HG03025 (cell line): ENCODE measurements at regions not wholly inside any gene's neighbourhood (a gene's known extent, or its start where the extent isn't known, plus 50 kb on each side); places are given as distances from the start of the nearest gene placed in this dataset.
"Not testable (repeated sequence)": the region's sequence is repeated elsewhere in the genome, so short reads cannot be mapped to it uniquely, and the experiment has no call there.

ENCODE experiments used
- ATAC-seq: cut with Tn5 transposase; IDR thresholded peaks from one replicate; pipeline ENCODE4 v1.9.1; 2021; ENCODE audit warnings: mild to moderate bottlenecking, moderate library complexity; ENCODE audit not compliant: unreplicated experiment, low FRiP score

DNA sequence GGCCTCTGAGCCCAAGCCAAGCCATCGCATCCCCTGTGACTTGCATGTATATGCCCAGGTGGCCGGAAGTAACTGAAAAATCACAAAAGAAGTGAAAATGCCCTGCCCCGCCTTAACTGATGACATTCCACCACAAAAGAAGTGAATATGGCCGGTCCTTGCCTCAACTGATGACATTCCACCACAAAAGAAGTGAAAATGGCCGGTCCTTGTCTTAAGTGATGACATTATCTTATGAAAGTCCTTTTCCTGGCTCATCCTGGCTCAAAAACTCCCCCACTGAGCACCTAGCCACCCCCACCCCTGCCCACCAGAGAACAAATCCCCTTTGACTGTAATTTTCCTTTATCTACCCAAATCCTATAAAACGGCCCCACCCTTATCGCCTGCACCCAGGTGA is 712.7 kb upstream of the PABPC4L start:
- ATAC-seq: not testable (repeated sequence)

DNA sequence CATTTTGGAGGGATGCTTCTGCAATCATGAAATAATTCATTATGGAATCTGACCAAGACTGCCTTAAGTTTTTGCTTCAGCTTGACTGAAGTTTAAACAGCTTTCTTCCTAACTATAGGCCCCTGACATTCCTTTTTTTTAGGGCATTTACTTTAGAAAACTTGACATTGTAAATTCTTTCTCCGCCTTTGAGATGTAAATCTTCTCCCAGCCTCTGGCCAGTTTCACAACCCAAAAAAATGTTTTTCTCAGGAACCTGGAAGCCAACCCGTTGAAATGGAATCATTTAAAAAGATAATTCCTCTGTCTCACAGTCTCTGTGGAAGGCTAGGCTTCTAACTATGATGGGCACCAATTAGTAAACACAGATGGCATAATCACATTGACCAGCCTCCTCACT is 710.4 kb upstream of the PABPC4L start:
- ATAC-seq: no peak

DNA sequence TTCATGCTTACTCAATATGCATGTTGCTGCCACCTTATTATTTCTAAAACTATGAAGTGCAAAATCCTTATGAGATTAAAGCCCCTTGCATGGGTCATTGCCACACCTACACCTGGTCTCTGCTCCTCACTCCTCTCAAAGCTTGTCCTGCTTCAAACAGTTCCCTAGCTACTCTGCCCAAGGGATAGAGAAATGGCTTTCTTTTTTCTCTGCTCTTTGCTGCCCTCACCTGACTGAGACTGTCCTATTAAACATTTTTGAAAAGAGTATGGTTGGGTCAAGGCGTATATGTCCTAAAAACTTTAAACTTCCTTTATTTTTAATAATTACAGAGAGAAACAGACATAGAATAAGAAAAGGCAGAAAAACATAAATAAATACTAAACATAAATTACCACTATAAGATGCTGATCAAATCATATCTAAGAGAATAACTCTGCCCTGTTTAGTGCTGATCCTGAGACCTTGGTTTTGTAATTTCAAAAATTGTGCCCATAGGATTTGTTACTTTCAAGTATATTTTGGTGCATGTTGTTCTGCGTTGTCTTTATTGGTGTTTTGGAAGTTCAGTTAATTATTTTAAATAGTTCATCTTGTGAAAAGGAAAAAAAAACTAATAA is 704.9 kb upstream of the PABPC4L start:
- ATAC-seq: no peak

DNA sequence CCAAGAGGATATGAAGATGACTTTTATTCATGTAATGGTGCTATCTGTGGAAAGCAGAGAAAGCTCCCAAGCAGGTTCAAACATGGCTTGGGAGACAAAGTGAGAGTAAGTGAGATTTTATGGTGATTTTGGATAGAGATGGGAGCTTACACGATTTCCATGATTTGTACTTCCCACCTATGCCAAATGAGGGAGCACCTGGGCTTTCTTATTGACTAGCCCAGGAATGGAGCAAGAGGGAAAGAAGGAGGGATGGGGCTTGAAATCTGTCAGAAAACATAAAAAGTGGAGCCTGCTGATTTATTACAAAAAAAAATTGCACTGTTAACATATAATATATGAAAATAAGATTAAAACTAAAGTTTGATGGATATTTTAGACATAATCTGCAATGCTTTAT is 703.5 kb upstream of the PABPC4L start:
- no peak for ATAC-seq

DNA sequence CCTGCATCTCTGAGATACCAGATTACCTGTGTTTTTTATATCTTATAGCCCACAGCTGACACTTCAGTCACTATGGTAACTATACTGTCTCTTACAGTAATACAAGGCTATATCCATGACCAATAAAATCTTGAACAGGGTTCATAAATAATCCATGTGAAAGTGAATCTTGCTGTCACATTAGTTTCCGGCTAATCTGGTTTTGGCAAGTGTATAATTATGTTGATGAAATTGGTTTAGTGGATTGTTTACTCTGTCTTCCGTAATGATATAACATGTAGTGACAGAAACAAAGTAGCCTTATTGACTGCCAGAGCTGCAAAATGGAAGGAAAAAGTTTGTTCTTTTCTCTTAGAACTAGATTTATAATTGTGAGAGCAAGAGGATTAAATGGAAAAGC is 686.6 kb upstream of the PABPC4L start:
- ATAC-seq: no peak

DNA sequence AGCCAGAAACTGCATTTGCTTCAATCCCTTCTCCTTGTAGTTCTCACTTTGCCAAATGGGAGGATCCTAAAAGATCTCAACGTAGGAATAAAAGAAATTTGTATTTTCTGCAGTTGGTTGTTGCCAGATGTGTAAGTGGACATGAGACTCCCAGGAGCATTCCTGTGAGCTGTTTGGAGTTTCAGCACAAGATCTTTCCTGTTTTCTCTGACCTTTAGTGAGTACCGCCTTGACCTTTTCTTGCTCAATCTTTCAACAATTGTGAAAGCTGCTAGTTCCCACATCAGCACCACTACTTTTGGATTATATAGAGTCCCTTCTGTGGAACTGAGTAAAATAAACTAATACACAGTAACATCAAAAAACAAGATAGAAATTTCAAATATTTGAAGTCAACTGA is 683.8 kb upstream of the PABPC4L start:
- no peak for ATAC-seq

DNA sequence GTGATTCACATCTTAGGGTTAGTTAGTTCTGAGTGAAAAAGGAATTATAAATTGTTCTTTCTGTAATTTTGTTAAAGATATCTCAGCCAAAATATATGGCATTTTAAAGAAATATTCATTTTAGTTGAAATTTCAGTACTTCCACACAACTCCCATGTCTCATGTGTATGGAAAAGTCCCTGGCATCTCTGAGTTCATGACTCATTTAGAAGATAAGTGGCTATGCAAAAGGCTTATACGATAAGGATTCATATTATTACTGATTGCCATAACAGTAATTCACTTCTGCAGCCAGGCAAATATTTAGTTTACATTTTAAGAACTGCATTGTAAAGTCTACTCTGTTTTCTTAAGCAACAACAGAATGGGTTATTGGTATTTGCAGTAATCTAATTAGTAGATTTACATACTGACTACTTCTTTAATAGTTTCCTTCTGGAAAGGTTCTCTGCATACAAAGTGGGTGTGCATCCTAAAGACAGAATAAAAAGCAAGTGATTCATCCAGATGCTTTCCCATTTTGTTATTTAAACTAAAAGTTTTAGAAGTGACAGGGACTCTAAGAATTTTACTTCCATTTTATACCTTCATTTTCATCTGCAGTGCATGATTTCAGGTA is 682.4 kb upstream of the PABPC4L start:
- ATAC-seq: no peak

DNA sequence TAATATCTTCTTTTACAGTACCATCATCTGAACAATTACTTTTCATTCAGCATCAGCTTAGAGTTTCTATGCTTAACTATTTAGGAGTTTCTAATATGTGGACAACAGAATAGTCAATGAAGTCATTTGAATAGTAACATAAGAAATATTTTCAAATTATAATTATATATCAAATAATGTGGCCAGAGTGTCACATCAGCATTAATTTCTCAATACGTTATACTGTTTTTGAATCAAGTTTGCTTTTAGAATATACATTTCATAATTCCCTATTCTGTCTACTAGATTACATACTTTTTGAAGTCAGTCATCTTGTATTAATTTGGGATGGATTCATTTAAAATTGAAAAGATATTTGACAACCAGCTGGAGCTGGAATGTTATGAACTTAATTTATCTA is 677.4 kb upstream of the PABPC4L start:
- ATAC-seq: no peak

DNA sequence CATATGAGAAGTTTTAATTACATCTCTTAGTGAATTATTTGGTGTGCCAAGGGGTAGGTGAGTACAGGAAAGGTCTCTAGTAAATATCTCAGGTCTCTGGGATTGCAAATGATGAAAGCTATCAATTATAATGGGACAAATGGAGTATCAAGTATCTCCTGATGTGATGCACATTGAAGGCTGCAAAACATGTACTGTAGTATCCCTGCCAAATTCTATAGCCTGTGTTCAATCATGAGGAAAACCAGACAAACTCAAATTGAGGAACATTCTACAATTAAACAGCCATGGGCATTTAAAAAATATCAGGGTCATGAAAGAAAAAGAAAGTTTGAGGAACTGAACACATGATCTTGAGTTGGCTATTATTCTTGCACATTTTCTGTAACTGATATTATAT is 665.4 kb upstream of the PABPC4L start:
- no peak for ATAC-seq

DNA sequence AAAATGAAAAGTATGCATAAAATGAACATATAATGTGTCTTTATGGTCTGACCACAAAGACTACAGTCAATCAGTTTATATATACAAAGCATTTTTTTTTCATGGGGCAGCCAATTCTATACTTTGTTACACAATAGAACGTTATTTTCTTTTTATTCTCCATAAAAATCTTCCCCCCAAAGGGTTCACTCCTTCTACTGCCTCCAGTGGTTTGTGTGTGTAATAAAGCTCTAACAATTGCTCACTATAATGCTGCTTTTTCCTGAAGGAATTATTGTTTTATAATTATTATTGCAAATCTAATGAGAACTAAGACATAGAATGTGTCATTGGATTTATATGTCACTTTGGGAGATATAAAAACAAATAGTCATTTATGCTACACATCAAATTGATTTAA is 664.1 kb upstream of the PABPC4L start:
- ATAC-seq: no peak

DNA sequence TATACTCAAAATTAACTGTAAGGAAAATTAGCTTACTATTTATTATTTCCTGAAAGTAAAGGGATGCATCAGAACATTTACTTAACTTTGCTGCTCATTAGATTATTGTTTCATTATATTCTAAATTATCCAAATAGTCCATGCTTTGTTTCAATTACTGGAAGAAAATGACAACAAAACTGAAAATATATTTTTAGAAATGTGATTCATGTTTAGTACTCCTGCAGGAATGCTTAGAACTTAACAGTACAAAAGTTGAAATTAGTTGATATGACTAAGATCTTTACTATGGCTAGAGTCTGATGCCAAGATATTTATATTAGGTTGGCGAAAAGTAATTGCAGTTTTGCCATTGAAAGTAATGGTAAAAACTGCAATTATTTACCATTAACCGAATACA is 660.5 kb upstream of the PABPC4L start:
- no peak for ATAC-seq

DNA sequence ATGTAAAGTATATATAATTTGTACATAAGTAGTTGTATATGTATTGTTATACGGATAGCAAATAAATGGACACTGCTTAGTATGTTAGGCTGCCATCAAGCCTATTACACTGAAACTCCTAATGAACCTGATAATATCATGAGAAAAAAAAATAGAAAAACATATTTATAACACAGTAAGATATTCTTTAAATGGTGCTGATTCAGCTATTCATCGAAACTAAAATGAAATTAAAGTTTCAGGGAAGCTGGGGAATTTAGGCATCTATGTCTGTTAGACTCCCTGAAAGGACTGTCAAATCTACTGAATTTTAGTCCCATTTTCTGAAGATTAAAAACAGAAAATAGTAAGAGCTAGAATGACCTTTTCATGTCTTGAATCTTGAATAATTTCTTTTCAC is 647.1 kb upstream of the PABPC4L start:
- no peak for ATAC-seq

DNA sequence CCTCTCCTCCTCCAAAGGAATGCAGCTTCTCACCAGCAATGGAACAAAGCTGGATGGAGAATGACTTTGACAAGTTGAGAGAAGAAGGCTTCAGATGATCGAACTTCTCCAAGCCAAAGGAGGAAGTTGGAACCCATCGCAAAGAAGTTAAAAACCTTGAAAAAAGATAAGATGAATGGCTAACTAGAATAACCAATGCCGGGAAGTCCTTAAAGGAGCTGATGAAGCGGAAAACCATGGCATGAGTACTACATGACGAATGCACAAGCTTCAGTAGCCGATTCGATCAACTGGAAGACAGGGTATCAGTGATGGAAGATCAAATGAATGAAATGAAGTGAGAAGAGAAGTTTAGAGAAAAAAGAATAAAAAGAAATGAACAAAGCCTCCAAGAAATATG is 629.2 kb upstream of the PABPC4L start:
- not testable (repeated sequence) for ATAC-seq

DNA sequence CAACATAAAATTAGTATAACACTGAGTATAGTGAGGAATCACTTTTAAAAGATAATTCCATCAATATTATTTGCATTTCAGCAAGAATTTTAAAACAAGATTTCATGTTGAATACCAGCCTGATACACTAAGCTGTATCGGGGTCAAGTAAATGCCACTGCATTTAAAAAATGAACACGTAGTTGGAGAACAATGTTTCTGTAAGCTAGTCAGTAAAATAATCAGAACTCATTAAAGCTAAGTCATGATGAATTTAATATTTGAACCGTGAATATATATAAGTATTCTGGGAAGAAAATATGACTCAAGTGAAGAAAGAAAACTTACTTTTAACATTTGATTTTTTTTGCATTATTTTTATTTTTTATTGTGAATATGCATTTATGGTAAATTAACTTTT is 611.0 kb upstream of the PABPC4L start:
- ATAC-seq: no peak

DNA sequence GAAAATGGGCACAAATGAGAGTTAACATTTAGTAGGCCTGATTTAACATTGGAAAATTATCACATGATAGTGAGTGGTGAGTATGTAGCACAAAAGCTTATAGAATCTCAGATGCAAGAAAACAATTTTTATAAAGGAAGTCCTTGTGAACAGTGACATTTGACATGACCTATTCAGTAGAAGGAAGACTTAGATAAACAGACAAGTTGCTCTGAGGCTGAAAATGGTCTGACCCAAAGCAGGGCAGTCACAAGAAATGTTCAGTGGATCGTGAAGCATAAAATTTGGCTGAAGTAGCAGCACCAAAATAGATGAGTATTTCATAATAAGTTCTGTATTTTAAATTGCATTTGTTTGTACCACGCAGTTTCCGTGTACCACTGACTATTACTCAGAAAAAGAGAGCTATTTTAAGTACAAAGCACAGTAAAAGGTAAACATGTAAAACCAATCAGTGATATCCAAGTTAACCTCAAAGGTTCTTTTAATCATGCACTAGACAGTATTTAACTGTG is 605.7 kb upstream of the PABPC4L start:
- no peak for ATAC-seq

DNA sequence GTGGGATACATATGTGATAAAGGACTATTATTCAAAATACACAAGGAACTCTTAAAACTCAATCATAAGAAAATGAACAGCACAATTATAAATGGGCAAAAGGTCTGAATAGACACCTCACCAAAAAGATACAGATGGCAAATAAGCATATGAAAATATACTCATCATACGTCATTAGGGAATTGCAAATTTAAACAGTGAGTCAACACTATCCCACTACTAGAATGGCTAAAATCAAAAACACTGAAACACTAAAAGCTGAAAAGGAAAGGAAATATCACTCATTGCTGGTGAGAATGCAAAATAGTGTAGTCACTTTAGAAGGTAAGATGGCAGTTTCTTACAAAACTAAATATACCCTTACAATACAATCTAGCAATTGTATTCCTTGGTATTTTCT is 597.0 kb upstream of the PABPC4L start:
- no peak for ATAC-seq

DNA sequence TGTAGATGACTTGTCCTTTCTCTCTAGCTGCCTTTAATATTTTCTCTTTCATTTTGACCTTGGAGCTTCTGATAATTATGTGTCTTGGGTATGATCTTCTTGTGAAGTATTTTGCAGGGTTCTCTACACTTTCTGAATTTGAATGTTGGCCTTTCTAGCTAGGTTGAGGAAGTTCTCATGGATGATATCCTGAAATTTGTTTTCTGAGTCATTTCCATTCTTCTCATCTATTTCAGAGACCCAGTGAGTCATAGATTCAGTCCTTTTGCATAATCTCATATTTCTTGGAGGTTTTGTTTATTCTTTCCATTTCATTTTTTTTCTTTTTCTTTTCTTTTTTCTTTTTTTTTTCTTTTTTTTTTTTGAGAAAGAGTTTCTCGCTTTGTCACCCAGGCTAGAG is 585.7 kb upstream of the PABPC4L start:
- ATAC-seq: no peak

DNA sequence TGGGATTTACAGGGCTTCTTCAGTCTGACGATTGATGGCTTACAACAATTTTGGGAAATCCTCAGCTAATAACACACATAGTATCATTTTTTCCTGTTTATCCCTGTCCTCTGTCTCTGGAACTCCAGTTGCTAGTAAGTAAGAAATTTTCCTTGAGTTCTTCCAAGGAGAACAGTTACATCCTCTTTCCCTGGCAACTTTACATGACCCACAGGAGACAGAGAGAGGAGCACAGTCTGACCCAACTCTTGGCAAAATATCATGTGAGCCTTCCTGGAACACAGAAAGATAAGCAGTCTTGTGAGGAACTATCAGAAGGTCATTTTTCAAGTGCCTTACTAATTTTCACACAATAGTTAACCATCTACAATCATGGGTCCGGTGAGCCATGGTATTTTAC is 578.7 kb upstream of the PABPC4L start:
- ATAC-seq: no peak

DNA sequence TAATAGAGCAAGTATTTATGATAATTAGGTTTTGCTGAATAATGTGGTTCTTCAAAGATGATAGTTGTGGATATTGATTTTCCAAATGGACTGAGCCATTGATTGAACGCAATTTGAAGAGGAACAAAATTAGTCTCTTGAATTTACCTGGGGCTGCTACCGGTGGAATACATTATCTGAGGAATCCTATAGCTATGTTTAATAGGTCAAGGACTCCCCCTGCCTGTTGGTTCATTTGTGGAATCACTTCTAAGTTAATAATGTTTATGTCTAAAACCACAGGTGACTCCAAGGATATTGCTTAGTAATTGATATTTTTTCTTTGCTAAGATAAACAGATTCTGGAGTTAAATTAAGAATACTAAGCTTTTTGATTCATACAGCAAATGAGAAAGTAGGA is 576.0 kb upstream of the PABPC4L start:
- no peak for ATAC-seq

DNA sequence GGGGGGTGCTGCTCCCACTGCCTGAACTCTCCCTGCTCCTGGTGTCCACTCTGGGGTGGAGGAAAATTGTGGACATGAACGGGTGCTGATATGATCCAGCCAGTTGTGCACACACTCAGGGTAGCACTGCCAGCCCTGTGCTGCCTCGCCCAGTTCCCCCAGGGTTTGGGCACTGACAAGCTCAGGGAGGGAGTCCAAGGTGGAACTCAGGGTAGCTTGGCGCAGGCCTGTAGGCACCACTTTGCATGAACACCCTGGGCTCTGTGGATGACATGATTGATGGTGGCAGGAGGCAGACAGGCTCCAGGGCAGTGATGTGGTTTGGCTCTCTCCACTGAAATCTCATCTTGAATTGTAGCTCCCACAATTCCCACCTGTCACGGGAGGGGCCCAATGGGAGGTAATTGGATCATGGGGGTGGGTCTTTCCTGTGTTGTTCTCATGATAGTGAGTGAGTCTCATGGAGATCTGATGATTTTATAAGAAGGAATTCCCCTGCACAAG is 572.0 kb upstream of the PABPC4L start:
- no peak for ATAC-seq

DNA sequence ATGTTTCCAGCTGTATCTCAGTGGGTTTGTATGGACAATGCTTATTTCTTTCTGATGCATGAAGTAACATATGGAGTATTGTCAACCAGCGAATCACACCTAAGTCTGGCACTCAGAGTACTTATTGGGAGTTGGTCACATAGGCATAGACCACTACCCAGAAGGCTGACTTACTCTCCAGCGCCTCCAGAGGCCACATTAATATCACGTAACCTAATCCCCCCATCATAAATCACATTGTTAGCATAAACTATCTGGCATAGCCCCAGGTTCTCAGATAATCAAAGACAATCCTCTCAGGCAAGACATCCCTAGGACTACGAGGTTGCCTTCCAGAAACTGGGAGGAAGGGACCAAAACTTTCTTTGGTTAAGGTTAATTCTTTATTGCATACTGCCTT is 560.5 kb upstream of the PABPC4L start:
- ATAC-seq: no peak

DNA sequence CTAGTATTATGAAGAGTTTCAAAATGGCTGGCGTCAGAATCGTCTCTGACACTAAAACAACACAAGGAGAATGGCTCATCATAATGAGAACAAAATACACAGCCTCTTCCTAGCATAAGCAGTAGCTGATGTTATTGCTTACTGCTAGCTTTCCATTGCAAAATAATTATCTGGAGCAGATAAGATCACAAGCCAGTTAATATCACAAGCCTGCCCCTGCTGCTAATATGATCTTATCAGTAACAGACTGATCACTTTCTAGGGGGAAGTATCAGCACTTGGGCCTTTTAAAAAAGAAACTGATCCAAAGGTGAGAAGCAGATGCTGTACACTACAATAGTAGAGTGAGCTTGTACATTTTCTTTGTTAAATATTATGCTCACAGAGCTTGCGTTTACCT is 554.8 kb upstream of the PABPC4L start:
- no peak for ATAC-seq
